ENCODE measurements at regions not wholly inside any gene's neighbourhood (a gene's known extent, or its start where the extent isn't known, plus 50 kb on each side); places are given as distances from the start of the nearest gene placed in this dataset.

DNA sequence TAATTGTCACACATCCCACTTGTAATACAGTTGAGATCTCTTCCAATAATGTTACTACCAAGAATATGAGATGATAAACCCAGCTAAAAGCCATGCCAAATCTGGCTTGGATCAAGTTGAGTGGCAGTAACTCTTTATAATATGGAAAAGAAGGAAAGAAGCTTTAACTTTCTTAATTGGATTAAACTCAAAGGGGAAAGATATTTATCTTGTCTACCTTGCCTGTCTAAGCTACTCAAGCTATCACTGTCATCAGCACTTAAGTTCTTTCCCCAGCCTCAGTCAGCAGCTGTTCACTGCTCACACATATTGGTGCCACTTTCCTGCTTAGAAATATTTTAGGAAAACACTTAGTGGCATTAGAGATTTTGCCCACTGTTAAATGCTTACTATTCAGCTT is 350.7 kb downstream of the IPMK start:
- TF ChIP-seq, protein P1, sequence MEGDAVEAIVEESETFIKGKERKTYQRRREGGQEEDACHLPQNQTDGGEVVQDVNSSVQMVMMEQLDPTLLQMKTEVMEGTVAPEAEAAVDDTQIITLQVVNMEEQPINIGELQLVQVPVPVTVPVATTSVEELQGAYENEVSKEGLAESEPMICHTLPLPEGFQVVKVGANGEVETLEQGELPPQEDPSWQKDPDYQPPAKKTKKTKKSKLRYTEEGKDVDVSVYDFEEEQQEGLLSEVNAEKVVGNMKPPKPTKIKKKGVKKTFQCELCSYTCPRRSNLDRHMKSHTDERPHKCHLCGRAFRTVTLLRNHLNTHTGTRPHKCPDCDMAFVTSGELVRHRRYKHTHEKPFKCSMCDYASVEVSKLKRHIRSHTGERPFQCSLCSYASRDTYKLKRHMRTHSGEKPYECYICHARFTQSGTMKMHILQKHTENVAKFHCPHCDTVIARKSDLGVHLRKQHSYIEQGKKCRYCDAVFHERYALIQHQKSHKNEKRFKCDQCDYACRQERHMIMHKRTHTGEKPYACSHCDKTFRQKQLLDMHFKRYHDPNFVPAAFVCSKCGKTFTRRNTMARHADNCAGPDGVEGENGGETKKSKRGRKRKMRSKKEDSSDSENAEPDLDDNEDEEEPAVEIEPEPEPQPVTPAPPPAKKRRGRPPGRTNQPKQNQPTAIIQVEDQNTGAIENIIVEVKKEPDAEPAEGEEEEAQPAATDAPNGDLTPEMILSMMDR (conservative IDR thresholded peaks at IDR 0.05; ENCODE audit: low read depth, low read length): no peak
- no peak for TF ChIP-seq EZH2 (IDR thresholded peaks at IDR 0.05; ENCODE audit: borderline replicate concordance, low read depth, low read length, poor library complexity, severe bottlenecking)
